Thoracic aorta (tissue), 2 donors: ENCODE measurements at regions not wholly inside any gene's neighbourhood (a gene's known extent, or its start where the extent isn't known, plus 50 kb on each side); places are given as distances from the start of the nearest gene placed in this dataset.

ENCODE experiments used
- ATAC-seq: fragments of 150-250 bp; one replicate; pipeline ENCODE4 v1.8.0; 2017; ENCODE audit warnings: low read depth; ENCODE audit not compliant: insufficient number of reproducible peaks, low FRiP score
- DNase-seq: peaks from one replicate; pipeline ENCODE4 v3.0.0-alpha.2; 2020; ENCODE audit warnings: low spot score
- H3K27ac ChIP-seq, 2 donors: fragments of 200-600 bp; sonication (generic); 1 replicate in 1 of 2; 2 replicates in 1 of 2; pipeline ENCODE4 v1.5.1; 2016; ENCODE audit warnings: mild to moderate bottlenecking in 2 of 2, moderate library complexity in 2 of 2
- H3K27me3 ChIP-seq: fragments of 200-600 bp; sonication (generic); replicated peaks from 2 replicates; pipeline ENCODE4 v1.6.0; 2016; ENCODE audit warnings: mild to moderate bottlenecking; ENCODE audit not compliant: insufficient read depth
- H3K36me3 ChIP-seq: fragments of 200-600 bp; sonication (generic); one replicate; pipeline ENCODE4 v1.5.1; 2016
- H3K4me1 ChIP-seq, 2 donors: fragments of 200-600 bp; sonication (generic); 1 replicate in 1 of 2; 2 replicates in 1 of 2; pipeline versions ENCODE4 v1.5.1 to v1.6.0; 2016; ENCODE audit warnings: low read depth in 2 of 2, mild to moderate bottlenecking in 1 of 2; ENCODE audit not compliant: control insufficient read depth in 1 of 2
- H3K4me3 ChIP-seq: fragments of 200-600 bp; sonication (generic); 2 replicates; pipeline ENCODE4 v1.5.1; 2016; ENCODE audit warnings: mild to moderate bottlenecking
- H3K9me3 ChIP-seq: fragments of 200-600 bp; sonication (generic); 2 replicates; pipeline ENCODE4 v1.5.1; 2016
- TF ChIP-seq, protein P1 (sequence below): fragments of 200-600 bp; sonication (generic); IDR thresholded peaks from one replicate; pipeline ENCODE4 v1.5.1; 2019; ENCODE audit warnings: antibody characterized with exemption

DNA sequence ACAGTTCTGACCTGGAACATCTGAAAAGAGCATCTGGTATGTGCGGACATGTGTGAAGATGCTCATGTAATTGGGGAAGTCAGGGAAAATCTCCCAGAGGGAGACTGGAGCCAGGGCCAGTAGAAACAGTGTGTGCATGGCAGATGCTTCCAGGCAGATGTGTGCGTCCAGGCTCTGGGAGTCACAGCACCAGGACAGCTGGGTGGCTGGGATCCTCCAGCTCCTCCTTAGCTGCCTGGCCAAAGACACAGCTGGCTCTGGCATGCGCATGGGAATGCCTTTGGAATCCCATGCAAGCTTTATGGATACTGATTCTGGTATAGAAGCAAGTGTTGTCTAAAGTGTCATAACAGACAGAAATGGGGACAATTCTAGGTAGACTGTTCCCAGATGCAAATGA, 369.7 kb downstream of the INSIG2 start:
- H3K27ac ChIP-seq = no peak overlapping the region
- no peaks in the 10 kb centered on the region for H3K36me3 ChIP-seq
- no peaks in the 10 kb centered on the region for H3K4me1 ChIP-seq
- no peak overlapping the region for H3K4me3 ChIP-seq
- no peaks in the 10 kb centered on the region for H3K9me3 ChIP-seq
- no peaks in the 10 kb centered on the region for H3K27me3 ChIP-seq
- DNase-seq (no peak), ATAC-seq (no peak)
- TF ChIP-seq, protein P1, sequence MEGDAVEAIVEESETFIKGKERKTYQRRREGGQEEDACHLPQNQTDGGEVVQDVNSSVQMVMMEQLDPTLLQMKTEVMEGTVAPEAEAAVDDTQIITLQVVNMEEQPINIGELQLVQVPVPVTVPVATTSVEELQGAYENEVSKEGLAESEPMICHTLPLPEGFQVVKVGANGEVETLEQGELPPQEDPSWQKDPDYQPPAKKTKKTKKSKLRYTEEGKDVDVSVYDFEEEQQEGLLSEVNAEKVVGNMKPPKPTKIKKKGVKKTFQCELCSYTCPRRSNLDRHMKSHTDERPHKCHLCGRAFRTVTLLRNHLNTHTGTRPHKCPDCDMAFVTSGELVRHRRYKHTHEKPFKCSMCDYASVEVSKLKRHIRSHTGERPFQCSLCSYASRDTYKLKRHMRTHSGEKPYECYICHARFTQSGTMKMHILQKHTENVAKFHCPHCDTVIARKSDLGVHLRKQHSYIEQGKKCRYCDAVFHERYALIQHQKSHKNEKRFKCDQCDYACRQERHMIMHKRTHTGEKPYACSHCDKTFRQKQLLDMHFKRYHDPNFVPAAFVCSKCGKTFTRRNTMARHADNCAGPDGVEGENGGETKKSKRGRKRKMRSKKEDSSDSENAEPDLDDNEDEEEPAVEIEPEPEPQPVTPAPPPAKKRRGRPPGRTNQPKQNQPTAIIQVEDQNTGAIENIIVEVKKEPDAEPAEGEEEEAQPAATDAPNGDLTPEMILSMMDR = no peak

DNA sequence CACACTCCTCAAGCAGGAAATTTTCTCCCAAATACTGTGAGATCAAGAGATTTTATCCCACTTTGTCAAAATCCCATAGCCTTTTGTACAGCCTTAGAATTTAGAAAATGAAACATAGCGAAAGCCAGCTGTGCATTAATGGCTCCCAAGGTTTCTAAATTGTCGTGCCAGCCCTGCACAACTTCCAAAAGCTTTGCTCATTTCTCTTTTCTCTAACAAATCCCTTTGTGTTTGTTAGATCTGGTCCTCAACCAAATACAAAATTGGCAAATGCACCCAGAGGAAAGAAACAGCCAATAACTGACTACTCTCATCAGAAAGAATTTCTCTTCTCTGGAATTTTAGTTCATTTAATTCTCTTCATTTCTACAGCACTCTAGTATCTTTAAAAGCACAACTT, 361.1 kb downstream of the INSIG2 start:
- TF ChIP-seq, protein P1 = no peak
- H3K4me3 ChIP-seq = no peak overlapping the region
- DNase-seq (no peak), ATAC-seq (no peak)
- H3K4me1 ChIP-seq = no peaks in the 10 kb centered on the region
- H3K36me3 ChIP-seq = no peaks in the 10 kb centered on the region
- H3K27me3 ChIP-seq = no peaks in the 10 kb centered on the region
- H3K9me3 ChIP-seq = no peaks in the 10 kb centered on the region
- H3K27ac ChIP-seq = no peak overlapping the region

DNA sequence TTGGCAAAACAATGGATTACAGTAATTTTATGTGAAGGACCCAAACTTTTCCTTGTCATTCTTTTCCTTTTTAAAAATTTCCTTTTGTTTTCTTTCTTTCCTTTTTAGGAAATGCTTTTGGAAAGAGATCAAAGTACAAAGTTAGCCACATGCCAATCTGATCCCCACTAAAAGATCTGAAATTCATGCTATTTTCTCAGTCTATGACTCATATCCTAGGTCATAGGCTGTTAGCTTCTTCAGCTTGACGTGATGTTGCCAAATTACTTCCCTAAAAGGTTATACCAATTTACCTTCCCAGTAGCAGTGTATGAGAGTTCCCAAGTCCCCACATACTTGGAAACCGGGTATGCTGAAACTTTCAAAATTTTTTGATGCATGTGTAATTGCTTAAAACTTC, 355.3 kb downstream of the INSIG2 start:
- no peak for DNase-seq
- no peaks in the 10 kb centered on the region for H3K9me3 ChIP-seq
- no peak overlapping the region for H3K4me3 ChIP-seq
- H3K4me1 ChIP-seq = no peaks in the 10 kb centered on the region
- no peaks in the 10 kb centered on the region for H3K36me3 ChIP-seq
- no peaks in the 10 kb centered on the region for H3K27me3 ChIP-seq
- no peak overlapping the region for H3K27ac ChIP-seq
- no peak for ATAC-seq
- TF ChIP-seq, protein P1 = no peak

DNA sequence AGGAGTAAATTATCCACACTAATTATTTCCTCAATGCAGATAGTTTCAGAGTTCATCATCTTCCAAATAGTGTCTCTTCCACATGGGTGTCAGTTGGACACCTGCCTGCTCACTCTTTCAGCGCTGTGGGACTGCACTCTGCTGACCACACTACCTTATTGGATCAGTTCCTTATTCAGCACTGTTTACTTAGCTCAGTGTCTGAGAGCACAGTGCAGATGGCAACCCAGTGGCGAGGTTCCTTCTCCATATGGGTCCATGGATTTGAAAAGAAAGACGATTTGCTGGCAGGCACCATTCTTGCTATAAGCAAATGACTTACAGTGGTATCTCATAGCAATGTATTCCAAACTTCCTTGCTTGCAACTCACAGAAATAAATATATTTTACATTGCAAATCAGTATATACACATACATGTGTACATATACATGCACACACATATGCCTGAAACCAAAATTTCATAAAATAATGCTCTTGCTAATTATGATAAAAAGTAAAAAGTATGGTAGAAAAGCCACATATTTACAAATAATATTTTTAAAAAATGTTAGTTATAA, 354.8 kb downstream of the INSIG2 start:
- Histone ChIP-seq H3K27ac (no peak overlapping the region), H3K27me3 (no peaks in the 10 kb centered on the region), H3K4me3 (no peak overlapping the region), H3K9me3 (no peaks in the 10 kb centered on the region), H3K4me1 (no peaks in the 10 kb centered on the region), H3K36me3 (no peaks in the 10 kb centered on the region)
- no peak for ATAC-seq
- DNase-seq = no peak
- TF ChIP-seq, protein P1 = no peak

DNA sequence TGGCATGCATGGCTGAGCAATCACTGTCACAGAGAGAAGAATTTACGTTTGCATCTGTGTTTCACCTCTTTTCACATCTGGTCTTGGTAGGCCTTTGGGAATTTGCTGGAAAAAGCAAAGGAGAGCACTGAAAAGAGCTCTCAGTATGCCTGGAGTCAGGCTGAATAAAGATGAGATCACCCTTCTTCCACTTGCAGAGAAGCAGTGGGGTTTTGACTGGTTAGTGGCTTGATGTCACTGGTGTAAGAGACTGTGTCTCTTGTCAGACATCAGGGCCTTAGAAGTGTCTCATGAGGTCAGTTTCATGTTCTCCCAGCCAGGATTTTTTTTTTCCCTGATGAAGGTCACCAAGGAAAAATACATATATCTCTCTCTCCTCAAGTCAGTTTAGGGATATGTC, 353.8 kb downstream of the INSIG2 start:
- no peak overlapping the region for H3K4me3 ChIP-seq
- DNase-seq (no peak), ATAC-seq (no peak)
- H3K9me3 ChIP-seq = no peaks in the 10 kb centered on the region
- no peak overlapping the region for H3K27ac ChIP-seq
- no peaks in the 10 kb centered on the region for H3K36me3 ChIP-seq
- TF ChIP-seq, protein P1 = no peak
- no peaks in the 10 kb centered on the region for H3K27me3 ChIP-seq
- H3K4me1 ChIP-seq = no peaks in the 10 kb centered on the region
